ENCODE measurements at regions not wholly inside any gene's neighbourhood (a gene's known extent, or its start where the extent isn't known, plus 50 kb on each side); places are given as distances from the start of the nearest gene placed in this dataset.

DNA sequence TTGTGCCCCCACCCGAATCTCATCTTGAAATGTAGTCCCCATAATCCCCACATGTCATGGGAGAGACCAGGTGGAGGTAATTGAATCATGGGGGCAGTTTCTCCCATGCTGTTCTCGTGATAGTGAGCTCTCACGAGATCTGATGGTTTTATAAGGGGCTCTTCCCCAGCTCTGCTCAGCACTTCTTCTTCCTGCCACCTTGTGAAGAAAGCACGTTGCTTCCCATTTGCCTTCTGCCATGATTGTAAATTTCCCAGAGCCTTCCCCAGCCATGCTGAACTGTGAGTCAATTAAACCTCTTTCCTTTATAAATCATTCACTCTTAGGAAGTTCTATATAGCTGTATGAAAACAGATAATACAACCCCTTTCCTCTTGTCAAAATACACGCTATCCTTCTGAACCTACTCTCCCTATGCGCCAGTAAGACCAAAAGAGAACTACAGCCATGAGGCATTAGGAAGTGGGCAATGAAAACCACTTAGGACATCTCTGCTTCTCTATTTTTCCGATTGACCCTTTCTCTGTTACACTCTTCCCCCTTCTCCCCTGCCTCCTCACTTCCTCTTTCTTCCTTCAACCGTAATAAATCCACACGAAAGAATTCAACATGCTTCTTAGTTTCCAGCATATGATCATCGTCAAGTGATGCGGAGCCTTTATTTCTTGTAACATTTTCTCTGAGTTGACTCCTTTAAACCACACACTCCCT lies 101.2 kb upstream of the WDR11 start:
- DNase-seq (ENCODE audit: low read depth in 1 of 2, low spot score in 1 of 2) (no peak), FAIRE-seq (no peak), ATAC-seq (no peak)
- 26% methylated on average over 11 of the region's 11 CpGs for WGBS (ENCODE audit: missing lambda C conversion rate)
- Histone ChIP-seq H3K4me1 (no peaks in the 10 kb centered on the region), H3K27ac (no peak overlapping the region), H3K4me3 (no peak overlapping the region), H3K9me3 (no peaks in the 10 kb centered on the region), H3K4me2 (no peak overlapping the region)
- ChIA-PET CTCF (no interaction called here), POLR2A (no interaction called here)
- TF ChIP-seq ATOH8 (CRISPR knock-in tag; IDR thresholded peaks at IDR 0.05; ENCODE audit: low read depth): no peak
- TF ChIP-seq PBX3 (IDR thresholded peaks at IDR 0.05): no peak
- no peak for TF ChIP-seq BCL3 (IDR thresholded peaks at IDR 0.05)
- no peak for TF ChIP-seq RNF2 (IDR thresholded peaks at IDR 0.05; ENCODE audit: borderline replicate concordance, low read depth)
- TF ChIP-seq NR3C1 (IDR thresholded peaks at IDR 0.05): no peak
- TF ChIP-seq CEBPB (IDR thresholded peaks at IDR 0.05): no peak
- TF ChIP-seq TP53 (CRISPR knock-in tag; IDR thresholded peaks at IDR 0.05): no peak
- TF ChIP-seq RAD21 (conservative IDR thresholded peaks at IDR 0.05 in 1 of 2, IDR thresholded peaks at IDR 0.05 in 1 of 2): no peak
- no peak for TF ChIP-seq KDM5A (IDR thresholded peaks at IDR 0.05)
- TF ChIP-seq EHF (CRISPR knock-in tag; IDR thresholded peaks at IDR 0.05): no peak
- no peak for TF ChIP-seq SMC3 (IDR thresholded peaks at IDR 0.05)
- TF ChIP-seq FOSB (CRISPR knock-in tag; IDR thresholded peaks at IDR 0.05): no peak
- no peak for TF ChIP-seq HDAC2 (IDR thresholded peaks at IDR 0.05)

- Histone ChIP-seq H3K4me2 (no peak overlapping the region), H3K4me3 (no peak overlapping the region), H3K9me3 (no peaks in the 10 kb centered on the region), H3K27ac (no peak overlapping the region), H3K4me1 (no peaks in the 10 kb centered on the region)
- ATAC-seq: no peak
- no peak for DNase-seq (ENCODE audit: low read depth in 1 of 2, low spot score in 1 of 2)
- no peak for FAIRE-seq
- CTCF ChIA-PET: no interaction called here
- POLR2A ChIA-PET: no interaction called here
- TF ChIP-seq FOSB (CRISPR knock-in tag; IDR thresholded peaks at IDR 0.05) (no peak), POLR2A (IDR thresholded peaks at IDR 0.05; ENCODE audit: low read length) (no peak), HOXB5 (CRISPR knock-in tag; IDR thresholded peaks at IDR 0.05) (no peak), USF2 (IDR thresholded peaks at IDR 0.05) (no peak), BHLHE40 (IDR thresholded peaks at IDR 0.05; ENCODE audit: low read depth, low read length) (no peak), EP300 (IDR thresholded peaks at IDR 0.05) (no peak), CBX8 (IDR thresholded peaks at IDR 0.05) (no peak), CBX2 (IDR thresholded peaks at IDR 0.05; ENCODE audit: borderline replicate concordance, low read depth) (no peak), MYC (IDR thresholded peaks at IDR 0.05; ENCODE audit: borderline replicate concordance, low read length) (no peak), POLR2AphosphoS2 (conservative IDR thresholded peaks at IDR 0.05; ENCODE audit: low read length) (no peak), JUNB (IDR thresholded peaks at IDR 0.05) (no peak), BCL3 (IDR thresholded peaks at IDR 0.05) (no peak), MAFK (IDR thresholded peaks at IDR 0.05; ENCODE audit: partially characterized antibody) (no peak), FOSL2 (IDR thresholded peaks at IDR 0.05) (no peak), FOSL2 (CRISPR knock-in tag; IDR thresholded peaks at IDR 0.05) (no peak), MAZ (IDR thresholded peaks at IDR 0.05; ENCODE audit: borderline replicate concordance, low read depth, low read length) (no peak), ZNF302 (CRISPR knock-in tag; IDR thresholded peaks at IDR 0.05) (no peak), FOXS1 (CRISPR knock-in tag; IDR thresholded peaks at IDR 0.05) (no peak), TP53 (CRISPR knock-in tag; IDR thresholded peaks at IDR 0.05) (no peak), GATA3 (IDR thresholded peaks at IDR 0.05; ENCODE audit: borderline replicate concordance) (no peak)
- TF ChIP-seq, protein P1, sequence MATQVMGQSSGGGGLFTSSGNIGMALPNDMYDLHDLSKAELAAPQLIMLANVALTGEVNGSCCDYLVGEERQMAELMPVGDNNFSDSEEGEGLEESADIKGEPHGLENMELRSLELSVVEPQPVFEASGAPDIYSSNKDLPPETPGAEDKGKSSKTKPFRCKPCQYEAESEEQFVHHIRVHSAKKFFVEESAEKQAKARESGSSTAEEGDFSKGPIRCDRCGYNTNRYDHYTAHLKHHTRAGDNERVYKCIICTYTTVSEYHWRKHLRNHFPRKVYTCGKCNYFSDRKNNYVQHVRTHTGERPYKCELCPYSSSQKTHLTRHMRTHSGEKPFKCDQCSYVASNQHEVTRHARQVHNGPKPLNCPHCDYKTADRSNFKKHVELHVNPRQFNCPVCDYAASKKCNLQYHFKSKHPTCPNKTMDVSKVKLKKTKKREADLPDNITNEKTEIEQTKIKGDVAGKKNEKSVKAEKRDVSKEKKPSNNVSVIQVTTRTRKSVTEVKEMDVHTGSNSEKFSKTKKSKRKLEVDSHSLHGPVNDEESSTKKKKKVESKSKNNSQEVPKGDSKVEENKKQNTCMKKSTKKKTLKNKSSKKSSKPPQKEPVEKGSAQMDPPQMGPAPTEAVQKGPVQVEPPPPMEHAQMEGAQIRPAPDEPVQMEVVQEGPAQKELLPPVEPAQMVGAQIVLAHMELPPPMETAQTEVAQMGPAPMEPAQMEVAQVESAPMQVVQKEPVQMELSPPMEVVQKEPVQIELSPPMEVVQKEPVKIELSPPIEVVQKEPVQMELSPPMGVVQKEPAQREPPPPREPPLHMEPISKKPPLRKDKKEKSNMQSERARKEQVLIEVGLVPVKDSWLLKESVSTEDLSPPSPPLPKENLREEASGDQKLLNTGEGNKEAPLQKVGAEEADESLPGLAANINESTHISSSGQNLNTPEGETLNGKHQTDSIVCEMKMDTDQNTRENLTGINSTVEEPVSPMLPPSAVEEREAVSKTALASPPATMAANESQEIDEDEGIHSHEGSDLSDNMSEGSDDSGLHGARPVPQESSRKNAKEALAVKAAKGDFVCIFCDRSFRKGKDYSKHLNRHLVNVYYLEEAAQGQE (IDR thresholded peaks at IDR 0.05): no peak
These were observed 95.4 kb upstream of the WDR11 start for GRCh38 chr10:120755771-120756170.
